ENCODE measurements at regions not wholly inside any gene's neighbourhood (a gene's known extent, or its start where the extent isn't known, plus 50 kb on each side); places are given as distances from the start of the nearest gene placed in this dataset.

DNA sequence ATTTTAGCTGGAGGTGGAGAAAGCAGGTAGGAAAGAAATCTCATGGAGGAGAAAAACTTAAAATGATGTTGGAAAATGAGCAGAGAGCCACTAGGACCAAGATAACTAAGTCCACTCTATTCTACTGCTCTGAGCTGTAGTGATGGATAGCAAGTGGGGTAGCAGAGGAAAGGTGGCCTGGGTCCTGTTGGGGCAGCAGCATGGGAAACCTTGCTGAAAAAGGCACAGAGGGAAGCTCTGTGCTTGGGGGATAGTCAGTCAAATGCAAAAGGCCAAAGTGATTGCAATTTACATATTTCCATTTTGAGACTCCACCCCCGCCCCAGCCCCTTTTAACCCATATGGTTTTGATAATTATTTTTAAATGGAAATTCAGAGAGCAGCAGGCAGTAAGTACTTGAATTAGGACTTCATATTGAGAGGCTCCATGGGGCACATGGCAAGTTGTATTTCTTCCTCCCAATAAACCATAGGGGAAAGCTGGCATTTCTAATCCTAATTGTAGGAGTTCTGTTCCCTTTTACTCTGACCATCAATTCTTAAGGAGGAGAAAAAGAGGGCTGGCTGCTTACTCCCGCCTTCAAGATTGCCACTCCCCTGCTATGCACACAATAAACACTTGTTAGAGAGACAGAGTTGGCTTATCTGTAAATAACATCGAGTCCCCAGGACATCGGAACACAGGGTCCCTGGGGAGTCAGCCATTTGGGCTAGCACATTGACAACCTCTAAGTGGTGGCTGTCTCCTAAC is 1341.5 kb upstream of the TENM4 start:
- no peaks in the 10 kb centered on the region for H3K27me3 ChIP-seq (ENCODE audit: control insufficient read depth, insufficient read depth, low read length)
- no peak overlapping the region for H3K4me3 ChIP-seq (ENCODE audit: low read depth, low read length)
- DNase-seq (ENCODE audit: low read depth, low spot score), result no peak
- no peak overlapping the region for H3K27ac ChIP-seq (ENCODE audit: low read depth, low read length)
- H3K9me3 ChIP-seq (ENCODE audit: control insufficient read depth, insufficient read depth, low read length), result no peaks in the 10 kb centered on the region
- ChIA-PET CTCF (no interaction called here), POLR2A (no interaction called here)
- no peak for TF ChIP-seq CTCF (IDR thresholded peaks at IDR 0.05; ENCODE audit: low read depth, low read length)

- no peak for TF ChIP-seq CTCF (IDR thresholded peaks at IDR 0.05; ENCODE audit: low read depth, low read length)
- ChIA-PET CTCF (no interaction called here), POLR2A (no interaction called here)
- Histone ChIP-seq H3K27me3 (ENCODE audit: control insufficient read depth, insufficient read depth, low read length) (no peaks in the 10 kb centered on the region), H3K9me3 (ENCODE audit: control insufficient read depth, insufficient read depth, low read length) (no peaks in the 10 kb centered on the region), H3K4me3 (ENCODE audit: low read depth, low read length) (no peak overlapping the region), H3K27ac (ENCODE audit: low read depth, low read length) (no peak overlapping the region)
- DNase-seq (ENCODE audit: low read depth, low spot score), result no peak
These were observed 1339.2 kb upstream of the TENM4 start for GRCh38 chr11:80779905-80780605.

- CTCF ChIA-PET, result no interaction called here
- DNase-seq (ENCODE audit: low read depth, low spot score), result no peak
- no peaks in the 10 kb centered on the region for H3K9me3 ChIP-seq (ENCODE audit: control insufficient read depth, insufficient read depth, low read length)
- no peak overlapping the region for H3K27ac ChIP-seq (ENCODE audit: low read depth, low read length)
- H3K27me3 ChIP-seq (ENCODE audit: control insufficient read depth, insufficient read depth, low read length), result no peaks in the 10 kb centered on the region
- no peak overlapping the region for H3K4me3 ChIP-seq (ENCODE audit: low read depth, low read length)
- TF ChIP-seq CTCF (IDR thresholded peaks at IDR 0.05; ENCODE audit: low read depth, low read length), result no peak
- POLR2A ChIA-PET, result no interaction called here
These were observed 1338.1 kb upstream of the TENM4 start for GRCh38 chr11:80778941-80779340.

DNA sequence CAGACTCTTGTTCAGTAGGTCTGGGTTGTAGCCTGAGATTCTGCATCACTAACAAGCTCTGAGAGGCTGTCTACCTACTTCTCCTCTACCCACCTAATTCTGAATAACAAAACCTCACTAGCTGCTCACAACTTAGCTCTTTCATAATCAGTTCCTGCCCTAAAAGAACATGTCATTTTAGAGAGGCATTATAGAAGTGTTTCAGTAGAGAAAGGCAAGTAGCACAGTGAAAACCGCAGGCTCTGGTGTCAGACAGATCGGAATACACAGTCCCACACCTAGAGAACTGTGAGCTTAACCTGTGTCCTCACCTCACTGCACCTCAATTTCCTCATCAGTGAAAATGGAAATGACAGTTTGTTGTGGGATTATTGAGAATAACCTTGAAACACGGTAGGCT is 1337.6 kb upstream of the TENM4 start:
- no peak for DNase-seq (ENCODE audit: low read depth, low spot score)
- Histone ChIP-seq H3K27me3 (ENCODE audit: control insufficient read depth, insufficient read depth, low read length) (no peaks in the 10 kb centered on the region), H3K27ac (ENCODE audit: low read depth, low read length) (no peak overlapping the region), H3K4me3 (ENCODE audit: low read depth, low read length) (no peak overlapping the region), H3K9me3 (ENCODE audit: control insufficient read depth, insufficient read depth, low read length) (no peaks in the 10 kb centered on the region)
- ChIA-PET CTCF (no interaction called here), POLR2A (no interaction called here)
- TF ChIP-seq CTCF (IDR thresholded peaks at IDR 0.05; ENCODE audit: low read depth, low read length), result no peak

GRCh38 chr11:80773919-80774318 is 1333.1 kb upstream of the TENM4 start:
- CTCF ChIA-PET, result no interaction called here
- Histone ChIP-seq H3K4me3 (ENCODE audit: low read depth, low read length) (no peak overlapping the region), H3K9me3 (ENCODE audit: control insufficient read depth, insufficient read depth, low read length) (no peaks in the 10 kb centered on the region), H3K27me3 (ENCODE audit: control insufficient read depth, insufficient read depth, low read length) (no peaks in the 10 kb centered on the region), H3K27ac (ENCODE audit: low read depth, low read length) (no peak overlapping the region)
- POLR2A ChIA-PET, result no interaction called here
- TF ChIP-seq CTCF (IDR thresholded peaks at IDR 0.05; ENCODE audit: low read depth, low read length), result no peak
- no peak for DNase-seq (ENCODE audit: low read depth, low spot score)
